Islet precursor cell (in vitro differentiated cells): ENCODE measurements at regions not wholly inside any gene's neighbourhood (a gene's known extent, or its start where the extent isn't known, plus 50 kb on each side); places are given as distances from the start of the nearest gene placed in this dataset.

Experiments
- DNase-seq: peaks from one replicate; pipeline ENCODE4 v3.0.0-alpha.2; 2018

- DNase-seq: no peak
These were observed 56.3 kb upstream of the GALNT2 start for GRCh38 chr1:230010603-230011332.

GRCh38 chr1:230011333-230012092 is 55.5 kb upstream of the GALNT2 start:
- DNase-seq: no peak

GRCh38 chr1:230012093-230012393 is 55.0 kb upstream of the GALNT2 start:
- DNase-seq: no peak

- no peak for DNase-seq
These were observed 54.3 kb upstream of the GALNT2 start for GRCh38 chr1:230012741-230013140.

DNA sequence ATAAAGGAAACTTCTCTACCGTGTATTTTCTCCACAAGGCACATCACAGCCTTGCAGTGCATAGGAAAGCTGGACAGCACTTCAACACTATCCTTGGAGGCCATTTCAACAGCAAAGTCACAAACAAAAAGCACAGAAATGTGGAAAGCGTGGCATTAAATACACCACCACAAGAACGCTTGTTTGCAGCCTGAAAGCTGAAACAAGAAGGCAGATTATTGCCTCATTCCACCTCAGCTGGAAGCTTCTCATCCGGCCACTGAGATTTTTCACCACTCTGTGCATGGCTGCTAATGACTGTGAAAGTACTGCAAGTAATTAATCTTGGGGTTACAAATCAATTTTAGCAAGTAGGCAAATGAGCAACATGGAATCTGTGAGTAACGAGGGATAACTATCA is 50.9 kb upstream of the GALNT2 start:
- no peak for DNase-seq
